COR-L47 (cell line): ENCODE measurements at regions not wholly inside any gene's neighbourhood (a gene's known extent, or its start where the extent isn't known, plus 50 kb on each side); places are given as distances from the start of the nearest gene placed in this dataset.
"Not testable (repeated sequence)": the region's sequence is repeated elsewhere in the genome, so short reads cannot be mapped to it uniquely, and the experiment has no call there.

ENCODE experiments used
- DNase-seq: peaks from one replicate; lab custom pipeline; 2025; lab: John Stamatoyannopoulos, UW

DNA sequence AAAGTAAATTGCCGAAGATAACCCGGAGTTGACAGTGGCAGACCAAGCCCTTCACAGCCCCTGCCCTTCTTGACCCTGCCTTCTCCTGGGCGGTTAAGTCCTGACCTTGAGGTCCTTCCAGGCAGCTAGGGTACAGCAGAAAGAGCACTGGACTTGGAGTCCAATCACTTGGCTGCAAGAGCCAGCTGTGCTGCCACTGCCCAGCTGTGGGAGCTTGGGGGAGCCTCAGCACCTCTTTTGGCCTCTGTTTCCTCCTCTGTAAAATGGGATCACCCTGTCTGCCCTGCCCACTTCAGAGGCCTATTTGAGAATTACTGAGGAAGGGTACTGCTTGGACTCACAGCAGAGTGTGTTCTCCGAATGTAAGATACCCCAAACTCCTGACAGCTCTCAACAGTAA is 66.2 kb upstream of the SMAD6 start:
- DNase-seq: no peak

GRCh38 chr15:66637044-66637443 is 65.0 kb upstream of the SMAD6 start:
- not testable (repeated sequence) for DNase-seq

DNA sequence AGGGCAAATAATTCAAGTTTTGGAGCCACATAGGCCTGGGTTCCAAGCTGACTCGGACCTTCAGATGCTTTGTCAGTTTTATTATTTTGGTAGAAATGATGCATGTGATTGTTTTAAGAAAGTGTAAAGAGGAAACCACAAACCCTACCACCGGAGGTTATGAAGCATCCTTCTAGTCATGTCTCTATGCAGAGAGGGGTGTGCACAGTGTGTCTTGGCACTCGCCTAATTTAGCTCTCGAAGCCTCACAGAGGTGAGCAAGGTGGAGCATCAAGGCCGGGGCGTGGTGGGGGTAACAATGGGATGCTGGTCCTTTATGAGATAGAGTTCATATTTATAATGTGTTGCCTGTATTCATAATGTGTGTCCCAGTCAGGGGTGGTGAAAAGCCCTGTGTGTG is 63.7 kb upstream of the SMAD6 start:
- DNase-seq: no peak

GRCh38 chr15:66641485-66642315 is 60.3 kb upstream of the SMAD6 start:
- DNase-seq: no peak

DNA sequence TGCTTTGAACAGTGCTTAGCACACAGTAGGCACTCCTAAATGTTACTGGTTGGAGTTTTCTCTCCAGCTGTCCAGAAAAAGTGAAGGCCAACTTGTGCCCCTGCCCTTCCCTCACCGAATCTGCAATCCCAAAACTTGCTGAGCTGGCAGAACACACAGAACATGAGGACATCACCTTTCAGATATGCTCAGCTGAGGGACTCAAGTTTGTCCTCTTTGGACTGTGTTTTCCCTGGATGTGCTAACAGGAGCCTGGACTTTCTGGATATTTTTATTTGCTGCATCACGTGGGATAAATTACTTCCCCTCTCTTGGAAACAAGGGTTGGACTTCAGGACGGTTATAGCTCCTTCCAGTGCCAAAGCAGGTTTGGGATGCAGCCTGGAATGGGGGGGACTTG is 59.5 kb upstream of the SMAD6 start:
- no peak for DNase-seq

GRCh38 chr15:66643033-66643432 is 59.0 kb upstream of the SMAD6 start:
- no peak for DNase-seq

- no peak for DNase-seq
Observed at GRCh38 chr15:66644000-66644787, 57.8 kb upstream of the SMAD6 start.

DNA sequence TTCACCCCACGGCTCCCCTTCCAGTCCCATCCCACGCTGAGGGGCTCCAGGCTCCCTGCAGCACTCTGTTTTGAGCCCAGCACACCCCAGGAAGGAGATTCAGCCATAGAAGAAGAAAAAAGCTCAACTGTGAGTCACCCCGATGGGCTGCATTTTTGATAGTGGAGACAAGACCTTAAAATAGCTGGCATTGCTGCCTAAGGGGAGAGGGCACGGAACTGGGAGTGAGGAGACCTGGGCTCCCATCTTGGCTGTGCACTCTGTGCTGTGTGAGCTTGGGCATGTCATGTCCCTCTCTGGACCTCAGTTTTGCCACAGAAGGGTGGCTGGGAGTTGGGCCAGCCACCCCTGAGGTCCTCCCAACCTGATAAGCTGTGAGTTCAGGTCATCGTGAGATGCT is 57.2 kb upstream of the SMAD6 start:
- DNase-seq: no peak

- no peak for DNase-seq
Observed at GRCh38 chr15:66646308-66646707, 55.7 kb upstream of the SMAD6 start.

- no peak for DNase-seq
Observed at GRCh38 chr15:66646799-66647198, 55.2 kb upstream of the SMAD6 start.

DNA sequence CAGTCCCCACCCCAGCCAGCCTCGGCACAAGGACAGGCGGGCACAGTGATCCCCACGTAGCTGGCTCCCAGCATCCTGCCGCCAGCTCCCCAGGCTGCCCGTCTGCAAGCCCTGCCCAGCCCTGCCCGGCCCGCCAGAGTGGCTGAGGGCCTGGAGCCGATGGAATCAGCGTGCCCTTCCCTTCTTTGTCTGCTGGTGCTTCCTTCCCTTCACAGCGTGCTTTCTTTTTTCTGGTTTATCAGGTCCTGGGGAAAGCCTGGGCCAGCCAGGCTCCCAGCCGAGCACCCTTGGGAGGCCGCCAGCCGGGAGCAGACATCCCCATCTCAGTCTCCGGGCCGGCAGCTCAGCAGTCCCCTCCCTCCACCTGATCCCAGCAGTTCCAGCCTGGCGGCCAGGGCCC is 54.7 kb upstream of the SMAD6 start:
- peak; percentile 68 for DNase-seq

DNA sequence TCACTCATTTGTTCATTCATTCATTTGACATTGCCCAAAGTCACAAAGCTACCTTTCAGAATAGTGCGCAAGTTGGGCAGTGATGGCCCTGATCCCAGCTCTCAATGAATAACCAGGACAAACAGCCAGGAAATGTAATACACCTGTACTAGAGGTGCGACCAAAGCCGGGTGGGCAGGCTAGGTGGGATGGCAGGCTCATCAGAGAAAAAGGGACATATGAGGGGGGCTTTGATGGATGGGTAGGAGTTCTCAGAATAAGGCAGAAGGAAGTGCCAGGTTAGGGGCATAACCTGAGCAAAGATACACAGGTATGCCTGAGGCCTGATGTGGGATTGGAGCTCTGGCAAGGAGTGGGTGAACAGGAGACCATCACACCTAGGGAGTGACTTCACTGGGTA is 53.4 kb upstream of the SMAD6 start:
- no peak for DNase-seq

- DNase-seq: no peak
Observed at GRCh38 chr15:66649235-66649984, 52.6 kb upstream of the SMAD6 start.

- DNase-seq: no peak
Observed at GRCh38 chr15:66650433-66650832, 51.6 kb upstream of the SMAD6 start.

- no peak for DNase-seq
Observed at GRCh38 chr15:66651198-66651597, 50.8 kb upstream of the SMAD6 start.

DNA sequence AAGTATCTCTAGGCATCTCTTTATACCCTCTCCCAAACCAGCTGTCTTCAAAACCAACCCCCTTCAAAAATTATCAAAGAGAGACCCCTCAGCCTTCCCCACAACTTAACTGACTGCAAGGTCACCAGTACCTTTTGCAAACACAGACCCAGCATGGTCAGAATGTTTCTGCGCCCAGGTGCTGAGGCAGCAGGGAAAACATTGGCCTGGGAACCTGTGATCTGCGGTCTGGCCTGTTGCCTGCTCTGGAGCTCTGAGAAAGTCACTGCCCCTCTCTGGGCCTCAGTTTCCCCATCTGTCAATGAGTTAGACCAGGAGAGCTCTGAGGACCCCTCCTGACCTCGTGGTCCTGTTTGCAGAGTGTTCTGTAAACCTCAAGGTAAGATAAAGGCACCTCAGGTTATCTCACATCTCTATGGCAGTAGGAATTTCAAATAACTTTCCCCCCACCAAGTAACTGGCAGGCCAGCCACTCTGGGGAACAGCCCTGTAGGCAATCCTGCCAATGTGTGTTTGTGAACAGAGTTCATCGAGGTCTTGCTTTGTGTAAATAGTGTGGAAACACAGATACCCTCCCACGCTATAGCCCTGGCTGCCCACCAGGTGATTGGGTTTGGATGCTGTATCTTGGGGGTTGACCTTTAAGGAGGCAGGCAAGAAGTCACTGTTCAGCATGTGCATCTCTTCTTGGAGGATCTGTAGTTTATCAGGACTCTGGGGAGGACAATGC is 50.0 kb upstream of the SMAD6 start:
- DNase-seq: no peak
